ENCODE measurements at regions not wholly inside any gene's neighbourhood (a gene's known extent, or its start where the extent isn't known, plus 50 kb on each side); places are given as distances from the start of the nearest gene placed in this dataset.

DNA sequence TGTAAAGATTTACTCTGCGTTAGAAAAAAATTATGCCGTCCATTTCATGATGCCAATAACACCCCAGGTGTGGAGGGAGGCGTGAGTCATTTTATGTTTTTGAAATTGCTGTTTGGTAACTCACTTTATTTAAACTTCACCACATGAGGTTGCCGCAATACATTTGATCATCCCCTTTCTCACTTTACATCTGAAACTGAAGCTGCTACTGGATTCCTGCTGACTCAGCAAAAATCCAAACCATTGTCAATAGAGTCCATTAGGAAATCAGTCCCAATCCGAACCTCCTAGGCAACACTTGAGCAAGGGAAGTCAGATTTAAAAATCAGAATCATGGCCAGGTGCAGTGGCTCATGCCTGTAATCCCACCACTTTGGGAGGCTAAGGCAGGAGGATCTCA lies 136.6 kb upstream of the SVIL start:
- TF ChIP-seq SP2 (CRISPR knock-in tag; IDR thresholded peaks at IDR 0.05) (no peak), ZNF589 (CRISPR knock-in tag; conservative IDR thresholded peaks at IDR 0.05) (no peak)
